ENCODE measurements at regions not wholly inside any gene's neighbourhood (a gene's known extent, or its start where the extent isn't known, plus 50 kb on each side); places are given as distances from the start of the nearest gene placed in this dataset.

DNA sequence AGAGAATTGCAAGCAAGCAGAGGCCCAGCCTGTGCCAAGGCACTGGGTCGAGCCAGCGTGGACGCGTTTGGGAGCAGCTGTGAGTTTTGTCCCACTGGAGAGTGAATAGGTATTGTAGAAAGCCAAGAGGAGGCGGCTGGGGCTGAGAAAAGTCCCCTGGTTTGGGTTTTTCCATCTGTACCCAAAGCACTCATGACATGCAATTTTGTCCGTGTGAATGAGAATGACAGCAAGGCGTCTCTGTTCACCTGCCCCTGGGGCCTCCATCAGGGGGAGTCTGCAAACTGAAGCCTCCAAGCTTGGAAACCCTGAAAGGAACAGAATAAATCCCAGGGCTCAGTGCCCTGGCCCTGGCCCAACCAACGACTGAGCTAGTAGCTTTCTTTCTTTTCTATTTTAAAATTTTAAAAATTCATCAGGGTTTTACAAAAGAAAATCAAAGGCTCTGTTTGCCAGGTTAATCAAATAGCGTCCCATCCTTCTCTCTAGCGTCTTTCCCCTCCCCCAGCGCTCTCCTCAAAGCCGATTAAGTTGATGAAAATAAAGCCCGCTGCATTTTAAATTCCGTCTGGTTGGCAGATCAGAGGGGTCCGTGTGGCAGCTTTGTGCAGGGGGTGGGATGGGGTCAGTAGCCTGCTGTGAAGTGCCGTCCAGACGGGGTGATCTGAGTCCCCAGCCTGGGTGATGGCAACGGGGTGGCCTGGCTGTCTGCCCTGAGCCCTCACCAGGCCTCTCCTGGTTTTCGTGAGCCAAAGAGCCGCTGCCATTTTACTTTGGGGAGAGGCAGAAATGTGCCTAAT is 171.0 kb downstream of the KATNIP start:
- no peak for DNase-seq

- DNase-seq: no peak
Observed at GRCh38 chr16:27721531-27722181, 171.7 kb downstream of the KATNIP start.

DNA sequence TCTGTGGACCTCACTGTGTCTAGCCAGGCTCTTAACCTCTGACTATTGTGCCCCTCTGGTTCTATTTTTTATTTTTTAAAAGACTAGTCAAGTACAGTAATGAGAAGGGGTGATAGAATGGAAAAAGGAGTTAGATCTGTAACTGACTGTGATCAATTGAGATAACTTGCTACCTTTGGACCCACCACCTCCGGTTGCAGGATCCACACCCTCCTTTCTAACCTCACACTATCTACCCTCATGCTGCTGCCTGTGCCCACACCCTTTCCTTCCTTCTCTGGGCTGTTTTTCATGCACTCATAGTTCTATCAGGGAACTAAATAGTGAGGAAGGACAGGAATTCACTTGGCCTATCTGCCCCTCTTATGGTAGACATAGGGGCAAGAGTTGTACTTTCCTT is 172.3 kb downstream of the KATNIP start:
- DNase-seq: no peak

- no peak for DNase-seq
Observed at GRCh38 chr16:27722892-27723450, 173.0 kb downstream of the KATNIP start.

DNA sequence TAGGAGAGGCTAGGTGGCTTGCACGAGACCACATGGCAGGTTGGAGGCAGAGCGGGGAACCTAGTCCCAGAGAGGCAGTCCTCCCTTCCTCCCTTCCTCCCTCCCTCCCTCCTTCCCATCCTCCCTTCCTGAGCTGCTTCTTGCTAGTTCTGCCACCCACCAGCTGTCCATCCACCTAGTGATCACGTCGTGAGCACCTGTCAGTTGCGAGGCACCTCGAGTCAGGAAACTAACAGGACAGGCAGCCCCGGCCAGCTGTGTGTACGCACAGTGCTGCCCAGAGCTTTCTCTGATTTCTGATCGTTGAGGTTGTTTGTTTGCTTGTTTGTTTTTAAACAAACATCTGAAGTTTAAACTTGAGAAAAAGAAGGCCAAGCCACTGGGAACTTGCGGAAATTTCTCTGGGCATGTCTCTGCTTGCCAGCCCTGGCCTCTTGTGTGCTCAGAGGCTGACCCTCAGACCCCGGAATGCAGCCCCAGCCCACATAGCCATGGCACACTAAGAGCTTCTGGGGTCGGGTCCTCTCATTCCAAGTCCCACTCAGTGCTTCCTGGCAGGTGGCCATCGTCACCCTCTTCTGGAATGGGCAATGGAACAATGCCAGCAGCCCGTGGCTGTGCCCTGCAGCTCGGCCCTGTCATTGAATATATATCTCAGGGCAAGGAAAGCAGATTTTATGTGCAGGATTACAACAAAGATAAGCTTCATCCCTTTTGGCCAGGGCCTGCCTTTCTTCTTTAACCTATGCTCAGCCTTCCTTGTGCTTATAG is 174.0 kb downstream of the KATNIP start:
- DNase-seq: no peak

- no peak for DNase-seq
Observed at GRCh38 chr16:27724482-27725235, 174.7 kb downstream of the KATNIP start.

- no peak for DNase-seq
Observed at GRCh38 chr16:27725236-27726000, 175.5 kb downstream of the KATNIP start.

DNA sequence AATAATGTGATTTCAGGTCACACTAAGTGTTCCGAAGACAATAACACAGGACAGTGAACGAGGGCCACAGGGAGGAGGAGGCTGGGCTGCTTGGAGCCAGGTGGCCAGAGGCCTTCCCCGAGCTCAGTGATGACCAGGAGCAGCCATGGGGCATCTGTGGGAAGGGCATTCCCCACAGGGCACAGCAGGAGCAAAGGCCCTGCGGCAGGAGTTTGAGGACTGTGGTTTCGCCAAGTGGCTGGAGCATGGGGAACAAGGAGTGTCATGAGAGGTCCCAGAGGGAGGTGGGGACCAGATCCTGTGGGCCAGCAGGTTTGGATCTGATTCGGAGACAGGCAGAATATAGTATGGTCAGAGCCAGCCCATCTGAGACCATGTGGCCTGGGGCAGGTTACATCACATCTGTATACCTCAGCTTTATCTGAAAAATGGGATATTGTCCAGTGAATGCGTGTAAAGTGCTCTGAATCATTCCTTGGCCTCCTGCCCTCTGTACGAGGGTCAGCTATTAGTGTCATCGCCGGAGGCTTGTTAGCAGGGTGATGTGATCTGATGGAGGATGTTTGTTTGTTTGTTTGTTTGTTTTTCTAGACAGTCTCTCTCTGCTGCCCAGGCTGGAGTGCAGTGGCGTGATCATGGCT is 176.8 kb downstream of the KATNIP start:
- DNase-seq: no peak

DNA sequence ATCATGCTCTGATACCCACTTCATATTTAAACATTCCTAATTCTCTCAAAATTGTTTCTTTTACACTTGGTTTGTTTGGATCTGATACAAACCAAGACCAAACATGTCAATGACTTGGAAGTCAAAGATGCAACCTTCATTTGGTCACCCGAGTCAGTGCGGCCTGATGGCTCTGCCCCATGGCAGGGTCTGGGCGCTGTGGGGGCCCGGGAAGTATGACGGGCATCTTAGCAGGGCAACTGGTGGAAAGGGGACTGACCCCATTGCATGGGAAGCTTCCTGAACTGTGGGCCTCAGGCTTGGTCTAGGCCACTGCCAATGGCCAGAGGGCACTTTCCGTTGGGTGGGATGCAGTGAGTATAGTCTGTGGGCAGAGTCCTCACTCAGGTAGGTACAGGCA is 178.0 kb downstream of the KATNIP start:
- DNase-seq: no peak

DNA sequence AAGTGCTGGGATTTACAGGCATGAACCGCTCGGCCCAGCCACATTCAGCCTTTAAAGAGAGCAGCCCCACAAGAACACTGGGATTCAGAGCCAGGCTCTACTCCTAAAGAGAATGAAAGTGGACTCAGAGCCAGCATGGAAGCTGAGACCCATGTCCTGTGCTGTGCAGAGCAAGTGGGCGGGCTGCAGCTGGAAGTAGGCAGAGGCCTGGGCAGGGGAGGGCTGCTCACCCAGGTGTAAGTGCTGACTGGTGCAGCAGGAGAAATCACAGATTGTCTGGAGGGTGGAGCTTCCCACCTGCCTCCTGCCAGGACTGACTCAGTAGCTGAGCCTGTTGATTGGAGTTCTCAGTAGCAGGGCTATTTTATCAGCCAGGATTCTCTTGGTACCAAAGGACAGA is 178.7 kb downstream of the KATNIP start:
- DNase-seq: no peak

DNA sequence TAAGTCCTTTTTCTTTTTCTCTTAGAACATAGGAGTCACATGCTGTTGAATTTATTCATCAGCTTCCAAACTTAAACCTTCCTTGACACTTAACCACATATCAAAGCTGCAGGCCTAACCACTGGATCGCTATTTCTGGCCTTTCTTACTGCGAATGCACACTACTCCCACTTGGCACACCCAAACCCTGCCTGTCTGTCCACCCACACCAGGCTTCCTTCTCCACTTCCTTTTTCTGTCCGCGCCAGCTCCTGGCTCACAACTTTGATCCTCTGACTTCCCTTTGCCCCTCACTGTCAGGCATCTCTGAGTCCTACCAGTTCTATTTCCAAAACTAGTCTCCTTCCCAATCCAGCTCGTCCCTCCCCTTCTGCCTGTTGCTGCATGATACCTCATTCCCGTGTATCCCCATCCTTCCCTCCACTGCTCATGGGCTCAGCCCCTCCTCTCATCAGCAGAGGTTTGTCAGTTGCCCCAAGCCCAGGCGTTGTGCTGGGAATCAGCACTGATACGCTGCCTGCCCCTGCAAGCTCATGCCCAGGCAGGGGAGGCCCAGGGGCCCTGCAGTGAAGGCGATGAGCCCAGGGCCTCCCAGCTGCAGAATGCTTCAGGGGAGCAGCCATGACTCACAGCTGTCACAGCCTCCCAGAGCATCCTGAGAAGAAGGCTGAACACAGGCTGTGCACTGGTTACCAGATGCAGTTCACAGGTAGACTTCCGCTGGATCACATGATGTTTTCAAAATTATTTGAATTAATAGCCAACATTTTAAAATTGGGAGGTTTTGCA is 179.8 kb downstream of the KATNIP start:
- peak; percentile 58 to 65 for DNase-seq

- no peak for DNase-seq
Observed at GRCh38 chr16:27730661-27731210, 180.8 kb downstream of the KATNIP start.

DNA sequence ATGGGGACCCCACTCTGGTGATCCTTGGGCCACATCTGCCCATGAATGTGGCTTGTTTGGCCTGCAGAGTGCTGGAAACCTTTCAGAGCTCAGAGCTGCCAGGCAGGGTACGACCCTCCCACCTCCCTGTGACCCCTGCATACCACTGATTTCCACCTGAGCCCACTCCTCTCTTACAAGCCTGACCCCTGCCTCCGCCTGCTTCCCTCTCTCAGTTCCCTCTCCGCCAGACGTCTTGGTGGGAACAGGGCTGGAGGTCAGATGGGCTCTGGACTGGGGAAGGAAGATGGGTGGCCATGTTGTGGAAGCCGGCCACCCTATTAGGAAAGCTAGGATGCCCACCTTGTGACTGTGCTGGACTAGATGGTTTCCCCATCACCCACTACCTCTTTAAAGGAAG is 185.1 kb downstream of the KATNIP start:
- DNase-seq: no peak

GRCh38 chr16:27736431-27736830 is 186.5 kb downstream of the KATNIP start:
- DNase-seq: no peak

- no peak for DNase-seq
Observed at GRCh38 chr16:27737513-27737912, 187.6 kb downstream of the KATNIP start.

All from AML-193 (cell line).